GM12865 (cell line): ENCODE measurements at regions not wholly inside any gene's neighbourhood (a gene's known extent, or its start where the extent isn't known, plus 50 kb on each side); places are given as distances from the start of the nearest gene placed in this dataset.

Experiments used
- DNase-seq: peaks from one replicate; pipeline ENCODE4 v3.0.0; 2010; ENCODE audit warnings: low read depth
- H3K4me3 ChIP-seq: 2 replicates; pipeline ENCODE4 v1.5.1; 2011; ENCODE audit warnings: mild to moderate bottlenecking, low read depth, low read length, control low read depth
- TF ChIP-seq, protein P1 (sequence below): IDR thresholded peaks from 2 replicates; pipeline ENCODE4 v1.5.1; 2011; ENCODE audit warnings: low read length, control low read depth, low read depth, inconsistent platforms; ENCODE audit not compliant: insufficient read depth; ENCODE audit errors: missing control alignments

DNA sequence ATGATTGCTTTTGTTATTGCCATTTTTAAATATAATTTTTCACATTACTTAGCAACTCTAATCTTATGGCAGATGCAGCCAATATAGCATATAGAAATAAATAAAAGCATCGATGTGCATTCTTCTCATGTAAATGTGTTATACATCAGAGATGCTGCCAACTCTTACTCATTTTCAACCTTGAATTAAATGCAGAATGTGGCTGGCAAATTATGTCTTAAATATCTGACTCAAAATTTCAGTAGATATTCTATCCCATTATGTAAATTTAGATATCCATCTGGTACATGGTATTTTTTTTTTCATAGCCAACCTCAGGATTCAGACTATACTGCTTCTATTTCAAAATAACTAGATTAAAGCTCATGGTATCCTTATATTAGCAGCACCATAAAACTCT lies 916.7 kb upstream of the TMPRSS15 start:
- TF ChIP-seq, protein P1, sequence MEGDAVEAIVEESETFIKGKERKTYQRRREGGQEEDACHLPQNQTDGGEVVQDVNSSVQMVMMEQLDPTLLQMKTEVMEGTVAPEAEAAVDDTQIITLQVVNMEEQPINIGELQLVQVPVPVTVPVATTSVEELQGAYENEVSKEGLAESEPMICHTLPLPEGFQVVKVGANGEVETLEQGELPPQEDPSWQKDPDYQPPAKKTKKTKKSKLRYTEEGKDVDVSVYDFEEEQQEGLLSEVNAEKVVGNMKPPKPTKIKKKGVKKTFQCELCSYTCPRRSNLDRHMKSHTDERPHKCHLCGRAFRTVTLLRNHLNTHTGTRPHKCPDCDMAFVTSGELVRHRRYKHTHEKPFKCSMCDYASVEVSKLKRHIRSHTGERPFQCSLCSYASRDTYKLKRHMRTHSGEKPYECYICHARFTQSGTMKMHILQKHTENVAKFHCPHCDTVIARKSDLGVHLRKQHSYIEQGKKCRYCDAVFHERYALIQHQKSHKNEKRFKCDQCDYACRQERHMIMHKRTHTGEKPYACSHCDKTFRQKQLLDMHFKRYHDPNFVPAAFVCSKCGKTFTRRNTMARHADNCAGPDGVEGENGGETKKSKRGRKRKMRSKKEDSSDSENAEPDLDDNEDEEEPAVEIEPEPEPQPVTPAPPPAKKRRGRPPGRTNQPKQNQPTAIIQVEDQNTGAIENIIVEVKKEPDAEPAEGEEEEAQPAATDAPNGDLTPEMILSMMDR: no peak
- DNase-seq: no peak
- H3K4me3 ChIP-seq: no peak overlapping the region

DNA sequence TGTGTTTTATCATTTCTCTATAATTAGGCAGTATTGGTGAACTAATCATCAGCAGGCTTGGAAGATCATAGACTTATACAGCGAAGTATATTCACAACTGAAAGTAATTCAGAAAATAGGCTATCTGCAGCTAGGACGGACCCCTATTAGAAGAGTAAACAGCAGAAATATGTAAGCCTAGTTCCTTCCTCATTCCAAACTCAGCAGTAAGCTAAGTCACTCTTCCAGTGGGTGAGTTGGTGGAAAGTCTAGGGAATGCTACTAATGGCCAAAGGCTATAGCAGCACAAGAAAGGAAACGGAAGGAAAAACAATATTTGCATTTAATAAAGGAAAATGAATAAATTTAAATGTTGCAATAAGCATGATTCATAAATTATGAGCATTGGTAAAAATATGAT lies 918.1 kb upstream of the TMPRSS15 start:
- TF ChIP-seq, protein P1: no peak
- no peak overlapping the region for H3K4me3 ChIP-seq
- no peak for DNase-seq

DNA sequence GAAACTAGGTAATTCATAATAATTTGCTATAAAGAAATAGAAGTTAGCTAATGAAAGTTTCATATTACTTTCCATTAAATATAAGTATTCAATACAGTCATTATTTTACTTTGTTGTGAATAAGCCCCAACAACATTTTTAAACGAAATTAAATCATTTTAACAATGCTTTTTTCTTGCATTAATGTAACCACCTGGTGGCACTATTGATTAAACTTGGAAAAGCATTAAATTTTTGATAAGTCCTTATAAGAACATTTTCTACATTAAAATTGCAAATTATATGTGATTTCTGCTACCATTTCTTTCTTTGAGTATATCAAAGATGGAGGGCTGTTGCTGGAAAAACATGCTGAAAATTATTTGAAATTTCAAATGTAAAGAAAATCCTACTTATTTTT lies 918.8 kb upstream of the TMPRSS15 start:
- no peak for DNase-seq
- no peak overlapping the region for H3K4me3 ChIP-seq
- TF ChIP-seq, protein P1: no peak

- TF ChIP-seq, protein P1: no peak
Measured at GRCh38 chr21:19326531-19327319, 923.1 kb upstream of the TMPRSS15 start.

GRCh38 chr21:19328954-19329353 lies 925.4 kb upstream of the TMPRSS15 start:
- DNase-seq: no peak
- no peak overlapping the region for H3K4me3 ChIP-seq
- TF ChIP-seq, protein P1: no peak

More at GRCh38 chr21:19326531-19327319, 923.1 kb upstream of the TMPRSS15 start:
- no peak for DNase-seq
- no peak overlapping the region for H3K4me3 ChIP-seq

- no peak for DNase-seq
- no peak overlapping the region for H3K4me3 ChIP-seq
- TF ChIP-seq, protein P1: no peak
Measured at GRCh38 chr21:19340303-19340702, 936.7 kb upstream of the TMPRSS15 start.

GRCh38 chr21:19340954-19341353 lies 937.4 kb upstream of the TMPRSS15 start:
- no peak overlapping the region for H3K4me3 ChIP-seq
- TF ChIP-seq, protein P1: no peak
- DNase-seq: no peak
